HFFc6 (cell line): ENCODE measurements at regions not wholly inside any gene's neighbourhood (a gene's known extent, or its start where the extent isn't known, plus 50 kb on each side); places are given as distances from the start of the nearest gene placed in this dataset.

Experiments used
- DNase-seq: peaks from one replicate; pipeline ENCODE4 v3.0.0-alpha.2; 2018
- H3K27ac Mint-ChIP-seq: 2 replicates; pipeline ENCODE4 v1.8.0; 2020; ENCODE audit warnings: mild to moderate bottlenecking, mixed read lengths
- H3K27me3 Mint-ChIP-seq: 2 replicates; pipeline ENCODE4 v1.8.0; 2021; ENCODE audit warnings: mild to moderate bottlenecking, moderate library complexity, mixed read lengths; ENCODE audit not compliant: insufficient read depth
- H3K36me3 Mint-ChIP-seq: 2 replicates; pipeline ENCODE4 v1.8.0; 2021; ENCODE audit warnings: low read depth, mixed read lengths
- H3K4me1 Mint-ChIP-seq: 2 replicates; pipeline ENCODE4 v1.8.0; 2020; ENCODE audit warnings: low read depth, mixed read lengths
- H3K4me3 Mint-ChIP-seq: 2 replicates; pipeline ENCODE4 v1.8.0; 2020; ENCODE audit warnings: mild to moderate bottlenecking, moderate library complexity, mixed read lengths
- H3K9me3 Mint-ChIP-seq: 2 replicates; pipeline ENCODE4 v1.8.0; 2020; ENCODE audit warnings: mild to moderate bottlenecking, mixed read lengths
- CTCF ChIP-seq: fragments of 200-600 bp; sonication (generic); IDR thresholded peaks from 2 replicates; pipeline ENCODE4 v1.5.0; 2021; ENCODE audit warnings: antibody characterized with exemption, mild to moderate bottlenecking

DNA sequence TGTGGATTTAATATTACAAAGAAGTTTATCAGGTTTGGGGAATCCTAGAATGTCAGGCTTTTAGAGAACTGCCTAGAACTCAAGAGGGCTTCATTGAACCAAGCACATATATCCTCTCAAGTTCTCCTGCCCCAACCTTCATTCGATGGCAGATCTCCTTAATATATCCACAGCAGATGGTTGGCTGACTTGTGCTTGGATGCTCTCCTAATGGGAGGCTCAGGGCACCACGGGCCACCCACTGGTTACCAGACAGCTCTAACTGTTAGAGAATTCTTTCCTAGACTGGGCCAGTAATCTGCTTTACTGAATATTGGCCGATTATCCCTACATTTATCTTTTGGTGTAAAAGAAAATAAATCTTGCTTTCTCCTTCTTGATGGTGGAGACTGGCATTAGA lies 87.2 kb upstream of the ATP8B1 start:
- peaks cover 7% of the 10 kb centered on the region; the same call in 1 of the 2 replicates for H3K36me3 Mint-ChIP-seq
- no peak overlapping the region for H3K27ac Mint-ChIP-seq
- no peak for DNase-seq
- H3K4me3 Mint-ChIP-seq, result no peak overlapping the region
- peaks cover 17% of the 10 kb centered on the region for H3K9me3 Mint-ChIP-seq
- peaks cover 6% of the 10 kb centered on the region; the same call in 1 of the 2 replicates for H3K4me1 Mint-ChIP-seq
- TF ChIP-seq CTCF, result no peak
- H3K27me3 Mint-ChIP-seq, result peaks cover 22% of the 10 kb centered on the region

- no peak overlapping the region for H3K27ac Mint-ChIP-seq
- peaks cover 22% of the 10 kb centered on the region for H3K27me3 Mint-ChIP-seq
- DNase-seq, result no peak
- H3K36me3 Mint-ChIP-seq, result peaks cover 7% of the 10 kb centered on the region; the same call in 1 of the 2 replicates
- no peak overlapping the region for H3K4me3 Mint-ChIP-seq
- H3K9me3 Mint-ChIP-seq, result peaks cover 17% of the 10 kb centered on the region
- TF ChIP-seq CTCF, result no peak
- H3K4me1 Mint-ChIP-seq, result peaks cover 6% of the 10 kb centered on the region; the same call in 1 of the 2 replicates
Measured at GRCh38 chr18:57889841-57890240, 86.7 kb upstream of the ATP8B1 start.

GRCh38 chr18:57887543-57888383 lies 84.6 kb upstream of the ATP8B1 start:
- DNase-seq, result no peak
- TF ChIP-seq CTCF, result no peak
- peaks cover 7% of the 10 kb centered on the region; the same call in 1 of the 2 replicates for H3K36me3 Mint-ChIP-seq
- peaks cover 15% of the 10 kb centered on the region for H3K27me3 Mint-ChIP-seq
- H3K9me3 Mint-ChIP-seq, result peaks cover 17% of the 10 kb centered on the region
- H3K4me1 Mint-ChIP-seq, result peaks cover 6% of the 10 kb centered on the region; the same call in 1 of the 2 replicates
- no peak overlapping the region for H3K4me3 Mint-ChIP-seq
- H3K27ac Mint-ChIP-seq, result no peak overlapping the region

- Mint-ChIP-seq H3K9me3 (peaks cover 13% of the 10 kb centered on the region), H3K27ac (no peak overlapping the region), H3K4me1 (peaks cover 6% of the 10 kb centered on the region), H3K27me3 (peaks cover 5% of the 10 kb centered on the region), H3K36me3 (peaks cover 7% of the 10 kb centered on the region; the same call in 1 of the 2 replicates), H3K4me3 (no peak overlapping the region)
- no peak for DNase-seq
- no peak for TF ChIP-seq CTCF
Measured at GRCh38 chr18:57885931-57886330, 82.8 kb upstream of the ATP8B1 start.

DNA sequence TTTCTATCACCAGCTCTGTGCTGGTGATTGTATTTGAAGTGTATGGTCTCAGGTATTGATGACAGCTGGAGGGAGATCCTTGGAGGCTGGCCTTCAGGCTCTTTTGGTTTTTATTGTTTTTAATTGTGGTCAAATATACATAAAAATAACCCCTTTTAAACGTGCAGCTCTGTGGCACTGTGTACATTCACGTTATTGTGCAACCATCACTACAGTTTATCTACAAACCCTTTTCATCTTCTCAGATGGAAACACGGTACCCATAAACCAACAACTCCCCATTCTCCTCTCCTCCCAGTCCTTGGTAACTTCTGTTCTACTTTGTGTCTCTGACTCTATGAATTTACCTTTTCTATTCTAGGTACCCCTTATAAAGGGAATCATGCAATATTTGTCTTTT lies 79.3 kb upstream of the ATP8B1 start:
- H3K9me3 Mint-ChIP-seq, result peaks cover 25% of the 10 kb centered on the region
- no peak for TF ChIP-seq CTCF

More for the DNA sequence above, 79.3 kb upstream of the ATP8B1 start:
- no peak for DNase-seq
- H3K27ac Mint-ChIP-seq, result no peak overlapping the region
- H3K27me3 Mint-ChIP-seq, result peaks cover 2% of the 10 kb centered on the region
- peaks cover 14% of the 10 kb centered on the region for H3K36me3 Mint-ChIP-seq
- no peak overlapping the region for H3K4me3 Mint-ChIP-seq
- peaks cover 6% of the 10 kb centered on the region for H3K4me1 Mint-ChIP-seq
